HCT116 (cell line): ENCODE measurements at regions not wholly inside any gene's neighbourhood (a gene's known extent, or its start where the extent isn't known, plus 50 kb on each side); places are given as distances from the start of the nearest gene placed in this dataset.

Experiments used
- ATAC-seq: fragments of 200-7000 bp; cut with Tn5 transposase; 2 replicates; pipeline ENCODE4 v1.9.1; 2020; ENCODE audit warnings: mild to moderate bottlenecking, moderate library complexity
- BruUV-seq: library from RNA; stranded (reverse); fragments of 400-500 nt; replicated peaks from 2 replicates; lab custom pipeline; 2021; lab: Mats Ljungman, UMichigan
- CTCF ChIA-PET: fragments of 300-600 bp; sonication (Branson Sonifier 250); formaldehyde crosslinking; loops from one replicate; lab custom pipeline; 2021; ENCODE audit warnings: antibody characterized with exemption; lab: Charles Lee
- POLR2A ChIA-PET: fragments of 300-600, 350-600 bp; sonication (Branson Sonifier 250); formaldehyde crosslinking; loops from one replicate; lab custom pipeline; 2021; ENCODE audit warnings: antibody characterized with exemption; lab: Charles Lee
- RAD21 ChIA-PET, 2 experiments: fragments of 300-600 bp; sonication (Branson Sonifier 250); formaldehyde crosslinking; loops; one replicate each; lab custom pipeline; 2023; ENCODE audit warnings: low total read pairs in 2 of 2; ENCODE audit not compliant: uncharacterized antibody in 2 of 2, unreplicated experiment in 2 of 2, low non-redundant PET in 1 of 2; lab: Charles Lee
- DNase-seq: peaks from one replicate; pipeline ENCODE4 v3.0.0-alpha.2; 2010; ENCODE audit warnings: low read depth, low spot score
- H2AFZ ChIP-seq: fragments of 200-600 bp; shearing (Covaris generic), sonication (generic); 2 replicates; pipeline ENCODE4 v1.6.1; 2017; ENCODE audit warnings: low read depth, mixed run types, mixed read lengths, antibody characterized with exemption, low read length; ENCODE audit not compliant: poor library complexity, severe bottlenecking
- H3K27ac ChIP-seq: 2 replicates; pipeline ENCODE4 v1.5.1; 2012; ENCODE audit warnings: low read depth, low read length
- H3K27me3 ChIP-seq: fragments of 200-600 bp; sonication (generic); 2 replicates; pipeline ENCODE4 v1.6.1; 2016; ENCODE audit warnings: mixed run types, low read length, mixed read lengths; ENCODE audit not compliant: insufficient read depth
- H3K36me3 ChIP-seq, 2 experiments: fragments of 200-500 bp in 1 of 2; fragments of 200-600 bp in 1 of 2; sonication (Bioruptor generic) in 1 of 2; sonication (generic) in 1 of 2; 2 replicates each; pipeline versions ENCODE4 v1.5.1 to v1.6.1; 2014 to 2016; ENCODE audit warnings: low read length in 2 of 2, inconsistent platforms in 1 of 2, mixed read lengths in 1 of 2, mixed run types in 1 of 2; ENCODE audit not compliant: insufficient read depth in 2 of 2, control insufficient read depth in 1 of 2
- H3K4me1 ChIP-seq, 2 experiments: fragments of 200-600 bp in 1 of 2; sonication (generic) in 1 of 2; 2 replicates each; pipeline versions ENCODE4 v1.5.1 to v1.6.1; 2012 to 2017; ENCODE audit warnings: low read length in 2 of 2, inconsistent platforms in 1 of 2, mild to moderate bottlenecking in 1 of 2, mixed read lengths in 1 of 2, mixed run types in 1 of 2, moderate library complexity in 1 of 2; ENCODE audit not compliant: insufficient read depth in 2 of 2, control insufficient read depth in 1 of 2
- H3K4me2 ChIP-seq: fragments of 200-600 bp; sonication (generic); 2 replicates; pipeline ENCODE4 v1.6.1; 2017; ENCODE audit warnings: mixed run types, low read length, mixed read lengths
- H3K4me3 ChIP-seq, 2 experiments: fragments of 200-600 bp in 1 of 2; sonication (generic) in 1 of 2; replicated peaks in 1 of 2; 2 replicates each; pipeline ENCODE4 v1.5.1; 2011 to 2016; ENCODE audit warnings: low read length in 2 of 2, control low read depth in 1 of 2, low read depth in 1 of 2, mild to moderate bottlenecking in 1 of 2, mixed read lengths in 1 of 2, mixed run types in 1 of 2
- H3K79me2 ChIP-seq: fragments of 200-600 bp; sonication (generic); 2 replicates; pipeline ENCODE4 v1.6.1; 2017; ENCODE audit warnings: mild to moderate bottlenecking, mixed run types, low read length, moderate library complexity, mixed read lengths; ENCODE audit not compliant: insufficient read depth
- H3K9ac ChIP-seq: fragments of 200-600 bp; sonication (generic); 2 replicates; pipeline ENCODE4 v1.6.1; 2016; ENCODE audit warnings: low read length, mixed read lengths
- H3K9me2 ChIP-seq: fragments of 200-600 bp; sonication (generic), shearing (Covaris generic); 2 replicates; pipeline ENCODE4 v1.6.1; 2017; ENCODE audit warnings: mixed run types, mild to moderate bottlenecking, moderate library complexity; ENCODE audit not compliant: insufficient read depth
- H3K9me3 ChIP-seq, 2 experiments: fragments of 200-500 bp in 1 of 2; fragments of 200-600 bp in 1 of 2; sonication (Bioruptor generic) in 1 of 2; sonication (generic) in 1 of 2; 2 replicates each; pipeline ENCODE4 v1.6.1; 2014 to 2017; ENCODE audit warnings: low read length in 2 of 2, mixed read lengths in 2 of 2, inconsistent platforms in 1 of 2, low read depth in 1 of 2, mild to moderate bottlenecking in 1 of 2, mixed run types in 1 of 2, moderate library complexity in 1 of 2; ENCODE audit not compliant: control insufficient read depth in 1 of 2, insufficient read depth in 1 of 2
- H4K20me1 ChIP-seq: fragments of 200-600 bp; sonication (generic), shearing (Covaris generic); 2 replicates; pipeline ENCODE4 v1.6.1; 2017; ENCODE audit warnings: mixed run types, mild to moderate bottlenecking, moderate library complexity; ENCODE audit not compliant: insufficient read depth
- CTCF ChIP-seq, 3 experiments: fragments of 200-600 bp in 1 of 3; sonication (generic) in 1 of 3; IDR thresholded peaks in 2 of 3; conservative IDR thresholded peaks in 1 of 3; 2 replicates each; pipeline ENCODE4 v1.5.1; 2012 to 2017; ENCODE audit warnings: low read depth in 2 of 3, low read length in 2 of 3, antibody characterized with exemption in 1 of 3, borderline replicate concordance in 1 of 3, control low read depth in 1 of 3, mild to moderate bottlenecking in 1 of 3, mixed read lengths in 1 of 3, mixed run types in 1 of 3, moderate library complexity in 1 of 3; ENCODE audit not compliant: insufficient read depth in 1 of 3
- JUND ChIP-seq: IDR thresholded peaks from 2 replicates; pipeline ENCODE4 v1.6.1; 2012
- RAD21 ChIP-seq: IDR thresholded peaks from 2 replicates; pipeline ENCODE4 v1.6.1; 2012; ENCODE audit warnings: low read depth, mild to moderate bottlenecking
- SIN3A ChIP-seq: IDR thresholded peaks from 2 replicates; pipeline ENCODE4 v1.6.1; 2012; ENCODE audit warnings: low read depth
- SP1 ChIP-seq: IDR thresholded peaks from 2 replicates; pipeline ENCODE4 v1.6.1; 2012; ENCODE audit warnings: low read depth
- YY1 ChIP-seq: IDR thresholded peaks from 2 replicates; pipeline ENCODE4 v1.6.1; 2011; ENCODE audit warnings: low read length, low read depth, moderate library complexity, mild to moderate bottlenecking; ENCODE audit not compliant: insufficient replicate concordance; ENCODE audit errors: extremely low read depth
- ZBTB33 ChIP-seq: IDR thresholded peaks from 2 replicates; pipeline ENCODE4 v1.6.1; 2011; ENCODE audit warnings: mild to moderate bottlenecking, low read length, moderate library complexity; ENCODE audit not compliant: insufficient replicate concordance; ENCODE audit errors: extremely low read depth
- ZNF274 ChIP-seq: fragments of 200-500 bp; sonication (Bioruptor generic); IDR thresholded peaks from 2 replicates; pipeline ENCODE4 v1.6.1; 2014; ENCODE audit warnings: mild to moderate bottlenecking, low read depth, low read length, inconsistent platforms
- intact Hi-C: fragments of 100-400 bp; cut with micrococcal nuclease; formaldehyde crosslinking; loops from 2 replicates; pipeline ENCODE4 v1.10.0; 2022

- no TSS peak for BruUV-seq
- RAD21 ChIA-PET = no interaction called here
Measured at GRCh38 chr3:187571701-187572100, 98.5 kb downstream of the SST start.

GRCh38 chr3:187570776-187571175 lies 99.4 kb downstream of the SST start:
- ChIA-PET CTCF (no interaction called here), RAD21 (no interaction called here), POLR2A (no interaction called here)
- no peaks in the 10 kb centered on the region for H3K79me2 ChIP-seq
- H4K20me1 ChIP-seq = no peaks in the 10 kb centered on the region
- no peak overlapping the region for H3K9ac ChIP-seq
- TF ChIP-seq SIN3A = no peak
- no peak for TF ChIP-seq YY1
- no peak for TF ChIP-seq CTCF (IDR thresholded peaks at IDR 0.05 in 2 of 3, conservative IDR thresholded peaks at IDR 0.05 in 1 of 3; ENCODE audit: borderline replicate concordance in 1 of 3, insufficient read depth in 1 of 3, low read depth in 2 of 3, low read length in 2 of 3)
- TF ChIP-seq ZBTB33 = no peak
- TF ChIP-seq JUND = no peak
- no peak for TF ChIP-seq RAD21
- TF ChIP-seq ZNF274 = no peak
- no peak overlapping the region for H3K27ac ChIP-seq
- H3K4me2 ChIP-seq = no peak overlapping the region
- intact Hi-C loops = no loop called here
- H3K36me3 ChIP-seq = no peaks in the 10 kb centered on the region
- H3K4me3 ChIP-seq = no peak overlapping the region
- no peak for DNase-seq
- no TSS peak for BruUV-seq
- no peaks in the 10 kb centered on the region for H3K9me2 ChIP-seq
- ATAC-seq = no peak
- peaks cover 34% of the 10 kb centered on the region; the same call in 1 of the 2 replicates for H3K27me3 ChIP-seq
- H2AFZ ChIP-seq = no peak overlapping the region
- no peaks in the 10 kb centered on the region for H3K4me1 ChIP-seq
- no peaks in the 10 kb centered on the region for H3K9me3 ChIP-seq

More at GRCh38 chr3:187571701-187572100, 98.5 kb downstream of the SST start:
- intact Hi-C loops = no loop called here
- no peak for ATAC-seq
- no peak overlapping the region for H2AFZ ChIP-seq
- no peak for DNase-seq
- no peak overlapping the region for H3K9ac ChIP-seq
- no peaks in the 10 kb centered on the region for H3K36me3 ChIP-seq
- ChIA-PET POLR2A (no interaction called here), CTCF (no interaction called here)
- H3K79me2 ChIP-seq = no peaks in the 10 kb centered on the region
- H3K9me2 ChIP-seq = no peaks in the 10 kb centered on the region
- H3K4me1 ChIP-seq = no peaks in the 10 kb centered on the region
- no peak overlapping the region for H3K27ac ChIP-seq
- H3K27me3 ChIP-seq = peaks cover 28% of the 10 kb centered on the region; the same call in 1 of the 2 replicates
- no peak overlapping the region for H3K4me2 ChIP-seq
- no peaks in the 10 kb centered on the region for H4K20me1 ChIP-seq
- no peaks in the 10 kb centered on the region for H3K9me3 ChIP-seq
- no peak overlapping the region for H3K4me3 ChIP-seq
- no peak for TF ChIP-seq ZBTB33
- TF ChIP-seq RAD21 = no peak
- no peak for TF ChIP-seq SIN3A
- TF ChIP-seq SP1 = no peak
- TF ChIP-seq, all 23 proteins: peak for 0
